ENCODE measurements at regions not wholly inside any gene's neighbourhood (a gene's known extent, or its start where the extent isn't known, plus 50 kb on each side); places are given as distances from the start of the nearest gene placed in this dataset.

DNA sequence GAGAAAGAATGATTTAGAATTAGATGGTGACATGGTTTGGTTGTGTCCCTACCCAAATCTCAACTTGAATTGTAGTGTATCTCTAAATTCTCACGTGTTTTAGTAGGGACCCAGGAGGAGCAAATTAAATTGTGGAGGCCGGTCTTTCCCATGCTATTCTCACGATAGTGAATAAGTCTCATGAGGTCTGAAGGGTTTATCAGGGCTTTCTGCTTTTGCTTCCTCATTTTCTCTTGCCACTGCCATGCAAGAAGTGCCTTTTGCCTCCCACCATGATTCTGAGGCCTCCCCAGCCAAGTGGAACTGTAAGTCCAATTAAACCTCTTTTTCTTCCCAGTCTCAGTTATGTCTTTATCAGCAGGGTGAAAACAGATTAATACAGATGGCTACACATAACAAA, 167.4 kb upstream of the SVIL start:
- TF ChIP-seq, protein P1, sequence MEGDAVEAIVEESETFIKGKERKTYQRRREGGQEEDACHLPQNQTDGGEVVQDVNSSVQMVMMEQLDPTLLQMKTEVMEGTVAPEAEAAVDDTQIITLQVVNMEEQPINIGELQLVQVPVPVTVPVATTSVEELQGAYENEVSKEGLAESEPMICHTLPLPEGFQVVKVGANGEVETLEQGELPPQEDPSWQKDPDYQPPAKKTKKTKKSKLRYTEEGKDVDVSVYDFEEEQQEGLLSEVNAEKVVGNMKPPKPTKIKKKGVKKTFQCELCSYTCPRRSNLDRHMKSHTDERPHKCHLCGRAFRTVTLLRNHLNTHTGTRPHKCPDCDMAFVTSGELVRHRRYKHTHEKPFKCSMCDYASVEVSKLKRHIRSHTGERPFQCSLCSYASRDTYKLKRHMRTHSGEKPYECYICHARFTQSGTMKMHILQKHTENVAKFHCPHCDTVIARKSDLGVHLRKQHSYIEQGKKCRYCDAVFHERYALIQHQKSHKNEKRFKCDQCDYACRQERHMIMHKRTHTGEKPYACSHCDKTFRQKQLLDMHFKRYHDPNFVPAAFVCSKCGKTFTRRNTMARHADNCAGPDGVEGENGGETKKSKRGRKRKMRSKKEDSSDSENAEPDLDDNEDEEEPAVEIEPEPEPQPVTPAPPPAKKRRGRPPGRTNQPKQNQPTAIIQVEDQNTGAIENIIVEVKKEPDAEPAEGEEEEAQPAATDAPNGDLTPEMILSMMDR (IDR thresholded peaks at IDR 0.05), result no peak
- TF ChIP-seq POLR2A (IDR thresholded peaks at IDR 0.05), result no peak
